GM23338 (cell line): ENCODE measurements at regions not wholly inside any gene's neighbourhood (a gene's known extent, or its start where the extent isn't known, plus 50 kb on each side); places are given as distances from the start of the nearest gene placed in this dataset.

Source experiments
- ATAC-seq: fragments of 200-7000 bp; cut with Tn5 transposase; 3 replicates; pipeline ENCODE4 v1.9.1; 2020
- DNase-seq: peaks from one replicate; pipeline ENCODE4 v3.0.0-alpha.2; 2015; ENCODE audit warnings: low spot score
- H2AFZ ChIP-seq: fragments of 200-600 bp; sonication (generic); 2 replicates; pipeline ENCODE4 v1.8.0; 2016; ENCODE audit warnings: antibody characterized with exemption, mild to moderate bottlenecking, moderate library complexity
- H3F3A ChIP-seq: fragments of 200-600 bp; sonication (generic); replicated peaks from 2 replicates; pipeline ENCODE4 v1.8.0; 2017; ENCODE audit warnings: antibody characterized with exemption, mixed run types, low read depth
- H3K27ac ChIP-seq: fragments of 200-600 bp; sonication (generic); 2 replicates; pipeline ENCODE4 v1.6.1; 2016; ENCODE audit warnings: low read depth
- H3K27me3 ChIP-seq: fragments of 200-600 bp; sonication (generic); 2 replicates; pipeline ENCODE4 v1.8.0; 2016; ENCODE audit warnings: mild to moderate bottlenecking, mixed run types, moderate library complexity; ENCODE audit not compliant: insufficient read depth
- H3K36me3 ChIP-seq: fragments of 200-600 bp; sonication (generic); 2 replicates; pipeline ENCODE4 v1.8.0; 2016; ENCODE audit warnings: mild to moderate bottlenecking; ENCODE audit not compliant: insufficient read depth
- H3K4me1 ChIP-seq: fragments of 200-600 bp; sonication (generic); 2 replicates; pipeline ENCODE4 v1.8.0; 2016; ENCODE audit warnings: mild to moderate bottlenecking, moderate library complexity; ENCODE audit not compliant: insufficient read depth
- H3K4me2 ChIP-seq: fragments of 200-600 bp; sonication (generic); 2 replicates; pipeline ENCODE4 v1.7.1; 2017; ENCODE audit warnings: mixed run types
- H3K4me3 ChIP-seq: fragments of 200-600 bp; sonication (generic); 2 replicates; pipeline ENCODE4 v1.6.1; 2016; ENCODE audit warnings: mixed run types
- H3K79me2 ChIP-seq: fragments of 200-600 bp; sonication (generic); replicated peaks from 2 replicates; pipeline ENCODE4 v1.8.0; 2017; ENCODE audit warnings: mild to moderate bottlenecking; ENCODE audit not compliant: insufficient read depth
- H3K9me2 ChIP-seq: fragments of 200-600 bp; sonication (generic); 2 replicates; pipeline ENCODE4 v1.8.0; 2017; ENCODE audit not compliant: insufficient read depth
- H4K20me1 ChIP-seq: fragments of 200-600 bp; sonication (generic); replicated peaks from 2 replicates; pipeline ENCODE4 v1.8.0; 2017; ENCODE audit warnings: mild to moderate bottlenecking; ENCODE audit not compliant: insufficient read depth
- H3K27ac Mint-ChIP-seq: 2 replicates; pipeline ENCODE4 v1.8.0; 2020; ENCODE audit warnings: inconsistent platforms, mild to moderate bottlenecking, moderate library complexity, mixed read lengths
- H3K27me3 Mint-ChIP-seq: 3 replicates; pipeline ENCODE4 v1.8.0; 2022; ENCODE audit warnings: low read depth, mild to moderate bottlenecking, moderate library complexity, mixed read lengths, inconsistent platforms; ENCODE audit not compliant: insufficient read depth, poor library complexity
- H3K36me3 Mint-ChIP-seq: 3 replicates; pipeline ENCODE4 v1.8.0; 2021; ENCODE audit warnings: low read depth, mild to moderate bottlenecking, inconsistent platforms, moderate library complexity, mixed read lengths
- H3K4me1 Mint-ChIP-seq: 3 replicates; pipeline ENCODE4 v1.8.0; 2020; ENCODE audit warnings: mild to moderate bottlenecking, inconsistent platforms, mixed read lengths
- H3K4me3 Mint-ChIP-seq: 3 replicates; pipeline ENCODE4 v1.8.0; 2021; ENCODE audit warnings: moderate library complexity, mild to moderate bottlenecking, inconsistent platforms, mixed read lengths
- H3K9me3 Mint-ChIP-seq: 3 replicates; pipeline ENCODE4 v1.8.0; 2020; ENCODE audit warnings: moderate library complexity, mild to moderate bottlenecking, inconsistent platforms, mixed read lengths
- EZH2 ChIP-seq: fragments of 200-600 bp; sonication (generic); IDR thresholded peaks from one replicate; pipeline ENCODE4 v1.8.0; 2017; ENCODE audit warnings: antibody characterized with exemption, mild to moderate bottlenecking, low read depth; ENCODE audit not compliant: unreplicated experiment
- EZH2phosphoT487 ChIP-seq: fragments of 200-600 bp; sonication (generic); IDR thresholded peaks from one replicate; pipeline ENCODE4 v1.8.1; 2018; ENCODE audit warnings: antibody characterized with exemption; ENCODE audit not compliant: unreplicated experiment
- JUNB ChIP-seq: IDR thresholded peaks from one replicate; pipeline ENCODE4 v1.6.1; 2016; ENCODE audit warnings: antibody characterized with exemption; ENCODE audit not compliant: unreplicated experiment
- POLR2AphosphoS5 ChIP-seq: IDR thresholded peaks from 2 replicates; pipeline ENCODE4 v1.6.1; 2016; ENCODE audit warnings: antibody characterized with exemption, low read depth
- STAT1 ChIP-seq: IDR thresholded peaks from one replicate; pipeline ENCODE4 v1.6.1; 2016; ENCODE audit warnings: antibody characterized with exemption; ENCODE audit not compliant: unreplicated experiment
- ZNF331 ChIP-seq: fragments of 250-450 bp; sonication (Bioruptor Pico); IDR thresholded peaks from 2 replicates; pipeline ENCODE4 v1.5.0; 2020; ENCODE audit warnings: low read depth, mild to moderate bottlenecking, moderate library complexity
- TF ChIP-seq, protein P1 (sequence below): IDR thresholded peaks from one replicate; pipeline ENCODE4 v1.6.1; 2018; ENCODE audit warnings: antibody characterized with exemption; ENCODE audit not compliant: unreplicated experiment
- TF ChIP-seq, protein P2 (sequence below), 2 experiments: fragments of 200-600 bp in 1 of 2; sonication (generic) in 1 of 2; conservative IDR thresholded peaks; 2 replicates each; pipeline versions ENCODE4 v1.5.1 to v1.6.1; 2016 to 2017; ENCODE audit warnings: antibody characterized with exemption in 2 of 2, low read depth in 2 of 2, mild to moderate bottlenecking in 2 of 2, moderate library complexity in 1 of 2
- TF ChIP-seq, protein P3 (sequence below): IDR thresholded peaks from 2 replicates; pipeline ENCODE4 v1.6.1; 2016; ENCODE audit warnings: antibody characterized with exemption

DNA sequence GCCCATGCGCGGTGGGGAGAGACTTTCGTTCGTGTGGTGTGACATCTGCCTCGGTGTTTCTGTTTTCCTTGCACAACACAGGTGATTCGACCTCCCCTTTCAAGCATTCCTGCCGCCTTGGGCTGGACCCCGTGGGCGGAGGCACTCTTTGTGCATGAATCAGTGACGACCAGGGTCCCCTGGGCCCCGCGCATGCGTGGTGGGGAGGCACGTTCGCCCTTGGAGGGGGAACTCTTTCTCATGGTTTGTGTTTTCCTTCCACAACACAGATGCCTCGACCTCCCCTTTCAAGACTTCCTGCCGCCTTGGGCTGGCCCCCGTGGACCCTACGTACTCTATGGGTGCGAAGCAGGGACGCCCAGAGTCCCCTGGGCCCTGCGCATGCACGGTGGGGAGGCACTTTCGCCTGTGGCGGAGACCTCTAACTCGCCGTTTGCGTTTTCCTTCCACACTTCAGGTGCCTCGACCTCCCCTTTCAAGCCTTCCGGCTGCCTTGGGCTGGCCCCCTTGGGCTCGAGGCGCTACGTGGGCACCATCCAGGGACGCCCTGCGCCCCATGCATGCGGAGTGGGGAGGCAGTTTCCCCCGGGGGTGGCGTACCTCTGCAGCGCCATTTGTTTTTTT is 340.9 kb downstream of the ALG10 start (continued):
- TF ChIP-seq, protein P1, sequence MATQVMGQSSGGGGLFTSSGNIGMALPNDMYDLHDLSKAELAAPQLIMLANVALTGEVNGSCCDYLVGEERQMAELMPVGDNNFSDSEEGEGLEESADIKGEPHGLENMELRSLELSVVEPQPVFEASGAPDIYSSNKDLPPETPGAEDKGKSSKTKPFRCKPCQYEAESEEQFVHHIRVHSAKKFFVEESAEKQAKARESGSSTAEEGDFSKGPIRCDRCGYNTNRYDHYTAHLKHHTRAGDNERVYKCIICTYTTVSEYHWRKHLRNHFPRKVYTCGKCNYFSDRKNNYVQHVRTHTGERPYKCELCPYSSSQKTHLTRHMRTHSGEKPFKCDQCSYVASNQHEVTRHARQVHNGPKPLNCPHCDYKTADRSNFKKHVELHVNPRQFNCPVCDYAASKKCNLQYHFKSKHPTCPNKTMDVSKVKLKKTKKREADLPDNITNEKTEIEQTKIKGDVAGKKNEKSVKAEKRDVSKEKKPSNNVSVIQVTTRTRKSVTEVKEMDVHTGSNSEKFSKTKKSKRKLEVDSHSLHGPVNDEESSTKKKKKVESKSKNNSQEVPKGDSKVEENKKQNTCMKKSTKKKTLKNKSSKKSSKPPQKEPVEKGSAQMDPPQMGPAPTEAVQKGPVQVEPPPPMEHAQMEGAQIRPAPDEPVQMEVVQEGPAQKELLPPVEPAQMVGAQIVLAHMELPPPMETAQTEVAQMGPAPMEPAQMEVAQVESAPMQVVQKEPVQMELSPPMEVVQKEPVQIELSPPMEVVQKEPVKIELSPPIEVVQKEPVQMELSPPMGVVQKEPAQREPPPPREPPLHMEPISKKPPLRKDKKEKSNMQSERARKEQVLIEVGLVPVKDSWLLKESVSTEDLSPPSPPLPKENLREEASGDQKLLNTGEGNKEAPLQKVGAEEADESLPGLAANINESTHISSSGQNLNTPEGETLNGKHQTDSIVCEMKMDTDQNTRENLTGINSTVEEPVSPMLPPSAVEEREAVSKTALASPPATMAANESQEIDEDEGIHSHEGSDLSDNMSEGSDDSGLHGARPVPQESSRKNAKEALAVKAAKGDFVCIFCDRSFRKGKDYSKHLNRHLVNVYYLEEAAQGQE, result no peak
- no peak for TF ChIP-seq JUNB
- no peak for TF ChIP-seq STAT1
- TF ChIP-seq, protein P2, sequence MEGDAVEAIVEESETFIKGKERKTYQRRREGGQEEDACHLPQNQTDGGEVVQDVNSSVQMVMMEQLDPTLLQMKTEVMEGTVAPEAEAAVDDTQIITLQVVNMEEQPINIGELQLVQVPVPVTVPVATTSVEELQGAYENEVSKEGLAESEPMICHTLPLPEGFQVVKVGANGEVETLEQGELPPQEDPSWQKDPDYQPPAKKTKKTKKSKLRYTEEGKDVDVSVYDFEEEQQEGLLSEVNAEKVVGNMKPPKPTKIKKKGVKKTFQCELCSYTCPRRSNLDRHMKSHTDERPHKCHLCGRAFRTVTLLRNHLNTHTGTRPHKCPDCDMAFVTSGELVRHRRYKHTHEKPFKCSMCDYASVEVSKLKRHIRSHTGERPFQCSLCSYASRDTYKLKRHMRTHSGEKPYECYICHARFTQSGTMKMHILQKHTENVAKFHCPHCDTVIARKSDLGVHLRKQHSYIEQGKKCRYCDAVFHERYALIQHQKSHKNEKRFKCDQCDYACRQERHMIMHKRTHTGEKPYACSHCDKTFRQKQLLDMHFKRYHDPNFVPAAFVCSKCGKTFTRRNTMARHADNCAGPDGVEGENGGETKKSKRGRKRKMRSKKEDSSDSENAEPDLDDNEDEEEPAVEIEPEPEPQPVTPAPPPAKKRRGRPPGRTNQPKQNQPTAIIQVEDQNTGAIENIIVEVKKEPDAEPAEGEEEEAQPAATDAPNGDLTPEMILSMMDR (conservative IDR thresholded peaks at IDR 0.05; ENCODE audit: low read depth in 2 of 2), result no peak

DNA sequence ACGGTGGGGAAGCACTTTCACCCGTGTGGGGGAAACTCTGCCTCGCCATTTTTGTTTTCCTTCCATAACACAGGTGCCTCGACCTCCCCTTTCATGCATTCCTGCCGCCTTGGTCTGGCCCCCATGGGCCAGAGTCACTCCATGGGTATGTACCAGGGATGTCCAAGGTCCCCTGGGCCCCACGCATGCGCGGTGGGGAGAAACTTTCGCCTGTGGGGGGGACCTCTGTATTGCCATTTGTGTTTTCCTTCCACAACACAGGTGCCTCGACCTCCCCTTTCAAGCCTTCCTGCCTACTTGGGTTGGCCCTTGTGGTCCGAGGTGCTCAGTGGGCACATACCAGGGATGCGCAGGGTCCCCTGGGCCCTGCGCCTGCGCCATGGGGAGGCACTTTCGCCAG is 345.8 kb downstream of the ALG10 start:
- peaks cover 4% of the 10 kb centered on the region for H3K27me3 Mint-ChIP-seq
- no peak for DNase-seq
- H3K4me3 Mint-ChIP-seq, result no peak overlapping the region
- Histone ChIP-seq H3K79me2 (no peaks in the 10 kb centered on the region), H3K4me2 (no peak overlapping the region), H3K4me1 (no peaks in the 10 kb centered on the region), H3K27ac (no peak overlapping the region), H3K27me3 (no peaks in the 10 kb centered on the region), H2AFZ (no peak overlapping the region), H3K9me2 (no peaks in the 10 kb centered on the region), H4K20me1 (no peaks in the 10 kb centered on the region), H3K36me3 (no peaks in the 10 kb centered on the region), H3F3A (no peaks in the 10 kb centered on the region), H3K4me3 (no peak overlapping the region)
- H3K9me3 Mint-ChIP-seq, result peaks cover 99% of the 10 kb centered on the region
- no peak overlapping the region for H3K27ac Mint-ChIP-seq
- H3K36me3 Mint-ChIP-seq, result peaks cover 27% of the 10 kb centered on the region
- H3K4me1 Mint-ChIP-seq, result no peaks in the 10 kb centered on the region
- no peak for ATAC-seq
- TF ChIP-seq, protein P3, sequence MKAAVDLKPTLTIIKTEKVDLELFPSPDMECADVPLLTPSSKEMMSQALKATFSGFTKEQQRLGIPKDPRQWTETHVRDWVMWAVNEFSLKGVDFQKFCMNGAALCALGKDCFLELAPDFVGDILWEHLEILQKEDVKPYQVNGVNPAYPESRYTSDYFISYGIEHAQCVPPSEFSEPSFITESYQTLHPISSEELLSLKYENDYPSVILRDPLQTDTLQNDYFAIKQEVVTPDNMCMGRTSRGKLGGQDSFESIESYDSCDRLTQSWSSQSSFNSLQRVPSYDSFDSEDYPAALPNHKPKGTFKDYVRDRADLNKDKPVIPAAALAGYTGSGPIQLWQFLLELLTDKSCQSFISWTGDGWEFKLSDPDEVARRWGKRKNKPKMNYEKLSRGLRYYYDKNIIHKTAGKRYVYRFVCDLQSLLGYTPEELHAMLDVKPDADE, result no peak
- TF ChIP-seq EZH2 (no peak), EZH2phosphoT487 (no peak), ZNF331 (no peak), JUNB (no peak), POLR2AphosphoS5 (no peak)
- TF ChIP-seq, protein P1, result no peak
- TF ChIP-seq, protein P2 (conservative IDR thresholded peaks at IDR 0.05; ENCODE audit: low read depth in 2 of 2), result no peak
